ENCODE measurements at regions not wholly inside any gene's neighbourhood (a gene's known extent, or its start where the extent isn't known, plus 50 kb on each side); places are given as distances from the start of the nearest gene placed in this dataset.
"Not testable (repeated sequence)": the region's sequence is repeated elsewhere in the genome, so short reads cannot be mapped to it uniquely, and the experiment has no call there.

GRCh38 chr4:95898226-95898625 is 58.3 kb downstream of the PDHA2 start:
- DNase-seq: no peak

- DNase-seq: no peak
Measured at GRCh38 chr4:95909211-95909610, 69.3 kb downstream of the PDHA2 start.

GRCh38 chr4:95910749-95911148 is 70.9 kb downstream of the PDHA2 start:
- DNase-seq: no peak

GRCh38 chr4:95921470-95921869 is 81.6 kb downstream of the PDHA2 start:
- DNase-seq: no peak

- DNase-seq: no peak
Measured at GRCh38 chr4:95929448-95930064, 89.7 kb downstream of the PDHA2 start.

- no peak for DNase-seq
Measured at GRCh38 chr4:95939141-95939540, 99.2 kb downstream of the PDHA2 start.

GRCh38 chr4:95949136-95949765 is 109.4 kb downstream of the PDHA2 start:
- no peak for DNase-seq

- DNase-seq: no peak
Measured at GRCh38 chr4:95949808-95950207, 109.9 kb downstream of the PDHA2 start.

- not testable (repeated sequence) for DNase-seq
Measured at GRCh38 chr4:95952538-95952937, 112.6 kb downstream of the PDHA2 start.

GRCh38 chr4:95956094-95956493 is 116.2 kb downstream of the PDHA2 start:
- DNase-seq: no peak

- DNase-seq: no peak
Measured at GRCh38 chr4:95957054-95957453, 117.2 kb downstream of the PDHA2 start.

- DNase-seq: no peak
Measured at GRCh38 chr4:95957759-95958158, 117.9 kb downstream of the PDHA2 start.

- DNase-seq: no peak
Measured at GRCh38 chr4:95959182-95959581, 119.3 kb downstream of the PDHA2 start.

GRCh38 chr4:95959633-95960032 is 119.7 kb downstream of the PDHA2 start:
- no peak for DNase-seq

GRCh38 chr4:95963456-95963855 is 123.6 kb downstream of the PDHA2 start:
- DNase-seq: no peak

- no peak for DNase-seq
Measured at GRCh38 chr4:95979961-95980876, 140.3 kb downstream of the PDHA2 start.

- DNase-seq: no peak
Measured at GRCh38 chr4:95980877-95981360, 141.0 kb downstream of the PDHA2 start.

- no peak for DNase-seq
Measured at GRCh38 chr4:95981591-95981990, 141.7 kb downstream of the PDHA2 start.

- DNase-seq: no peak
Measured at GRCh38 chr4:95982516-95982915, 142.6 kb downstream of the PDHA2 start.

GRCh38 chr4:95984081-95984480 is 144.2 kb downstream of the PDHA2 start:
- DNase-seq: no peak

- DNase-seq: no peak
Measured at GRCh38 chr4:95985051-95985450, 145.2 kb downstream of the PDHA2 start.

GRCh38 chr4:95985791-95986550 is 146.1 kb downstream of the PDHA2 start:
- no peak for DNase-seq

- no peak for DNase-seq
Measured at GRCh38 chr4:95987851-95988250, 148.0 kb downstream of the PDHA2 start.
